KBM-7 (cell line): ENCODE measurements at regions not wholly inside any gene's neighbourhood (a gene's known extent, or its start where the extent isn't known, plus 50 kb on each side); places are given as distances from the start of the nearest gene placed in this dataset.
A peak's percentile ranks its signal among the peaks of the same experiment; 100 is the strongest.
"Not testable (repeated sequence)": the region's sequence is repeated elsewhere in the genome, so short reads cannot be mapped to it uniquely, and the experiment has no call there.

Experiments used
- DNase-seq: peaks from one replicate; pipeline ENCODE4 v3.0.0-alpha.2; 2015
- in situ Hi-C: fragments of 300-500 bp; cut with MboI; formaldehyde crosslinking; loops from 2 replicates; pipeline ENCODE4 v1.14.3; 2020; ENCODE audit warnings: low sequenced_read_pairs, low pct_unique_long_range_greater_than_20kb, mixed read lengths

GRCh38 chr17:20815410-20815809 lies 227.4 kb downstream of the USP22 start:
- DNase-seq, in situ Hi-C loops: not testable (repeated sequence)

GRCh38 chr17:20823905-20824304 lies 218.9 kb downstream of the USP22 start:
- DNase-seq: no peak
- in situ Hi-C loops: no loop called here

GRCh38 chr17:20825539-20825938 lies 217.3 kb downstream of the USP22 start:
- in situ Hi-C loops: no loop called here
- no peak for DNase-seq

GRCh38 chr17:20840453-20840852 lies 202.4 kb downstream of the USP22 start:
- DNase-seq, in situ Hi-C loops: not testable (repeated sequence)

- in situ Hi-C loops, DNase-seq: not testable (repeated sequence)
Observed at GRCh38 chr17:20840987-20841865, 201.6 kb downstream of the USP22 start.

GRCh38 chr17:20842012-20842411 lies 200.8 kb downstream of the USP22 start:
- DNase-seq, in situ Hi-C loops: not testable (repeated sequence)

- DNase-seq, in situ Hi-C loops: not testable (repeated sequence)
Observed at GRCh38 chr17:20843261-20843660, 199.6 kb downstream of the USP22 start.

- DNase-seq, in situ Hi-C loops: not testable (repeated sequence)
Observed at GRCh38 chr17:20843799-20844553, 198.8 kb downstream of the USP22 start.

- DNase-seq: peak; percentile 31
- in situ Hi-C loops: not testable (repeated sequence)
Observed at GRCh38 chr17:20848869-20849443, 193.9 kb downstream of the USP22 start.

GRCh38 chr17:20851591-20852238 lies 191.1 kb downstream of the USP22 start:
- DNase-seq, in situ Hi-C loops: not testable (repeated sequence)

- in situ Hi-C loops: no loop called here
- peak; percentile 47 for DNase-seq
Observed at GRCh38 chr17:20852239-20852989, 190.4 kb downstream of the USP22 start.

GRCh38 chr17:20852990-20853370 lies 189.8 kb downstream of the USP22 start:
- no peak for DNase-seq
- in situ Hi-C loops: no loop called here

GRCh38 chr17:20855910-20856470 lies 186.8 kb downstream of the USP22 start:
- DNase-seq, in situ Hi-C loops: not testable (repeated sequence)

GRCh38 chr17:20866444-20867209 lies 176.2 kb downstream of the USP22 start:
- DNase-seq, in situ Hi-C loops: not testable (repeated sequence)

GRCh38 chr17:20867436-20867937 lies 175.3 kb downstream of the USP22 start:
- DNase-seq: not testable (repeated sequence)

GRCh38 chr17:20867938-20868661 lies 174.7 kb downstream of the USP22 start:
- in situ Hi-C loops, DNase-seq: not testable (repeated sequence)

More at GRCh38 chr17:20867436-20867937, 175.3 kb downstream of the USP22 start:
- in situ Hi-C loops: not testable (repeated sequence)

GRCh38 chr17:20868662-20869007 lies 174.2 kb downstream of the USP22 start:
- in situ Hi-C loops, DNase-seq: not testable (repeated sequence)
